Ureter (tissue), 1 donor: ENCODE measurements at regions not wholly inside any gene's neighbourhood (a gene's known extent, or its start where the extent isn't known, plus 50 kb on each side); places are given as distances from the start of the nearest gene placed in this dataset.
"Not testable (repeated sequence)": the region's sequence is repeated elsewhere in the genome, so short reads cannot be mapped to it uniquely, and the experiment has no call there.

Source experiments
- DNase-seq: peaks from one replicate; pipeline ENCODE4 v3.0.0-alpha.2; 2020; ENCODE audit warnings: low spot score
- donor health status: DM: yes; HTN: yes; CAD: no.

- no peak for DNase-seq
Observed at GRCh38 chr3:159860269-159861116, 128.1 kb upstream of the IL12A start.

GRCh38 chr3:159861369-159861987, 127.2 kb upstream of the IL12A start:
- no peak for DNase-seq

GRCh38 chr3:159865041-159865579, 123.5 kb upstream of the IL12A start:
- DNase-seq, result no peak

DNA sequence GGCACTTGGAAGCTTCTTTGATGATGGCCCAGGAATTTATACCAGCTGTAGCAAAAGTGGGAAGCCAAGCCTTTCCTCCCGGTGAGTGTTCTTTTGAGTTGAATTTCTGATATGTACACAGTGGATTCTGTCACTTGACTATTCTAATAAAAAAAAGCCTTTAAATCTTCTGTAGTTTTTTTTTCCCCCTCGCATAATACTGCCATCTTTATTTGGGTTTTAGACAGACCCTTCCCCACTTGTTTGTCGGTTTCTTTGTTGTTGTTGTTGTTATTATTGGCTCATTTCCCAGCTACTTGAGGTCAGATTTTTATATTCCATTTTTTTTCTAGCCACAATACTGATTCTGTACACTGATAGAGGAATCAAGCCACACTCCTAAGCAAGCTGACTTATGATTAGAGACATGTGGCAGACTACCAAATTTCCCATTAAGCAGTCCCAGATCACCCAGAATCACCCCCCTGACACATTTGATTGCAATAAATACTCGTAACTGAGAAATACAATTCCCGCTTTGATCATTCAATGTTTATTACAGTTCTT, 122.4 kb upstream of the IL12A start:
- no peak for DNase-seq

GRCh38 chr3:159867372-159867771, 121.3 kb upstream of the IL12A start:
- no peak for DNase-seq

DNA sequence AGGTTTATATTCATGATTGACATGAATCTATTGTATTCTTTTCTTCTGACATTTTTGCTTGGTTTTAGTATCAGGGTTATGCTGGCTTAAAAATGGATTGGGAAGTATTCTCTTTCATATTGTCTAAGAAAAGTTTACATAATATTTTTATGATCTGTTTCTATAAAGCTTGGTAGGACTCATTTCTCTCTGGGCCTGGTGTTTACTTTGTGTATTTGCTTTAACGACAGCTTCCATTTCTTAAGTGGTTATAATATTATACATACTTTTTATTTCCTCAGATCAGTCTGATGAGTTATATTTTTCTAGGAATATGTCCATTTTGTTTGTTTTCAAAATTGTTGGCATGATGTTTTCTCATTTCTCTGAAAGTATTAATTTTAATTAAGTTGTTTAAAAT, 117.9 kb upstream of the IL12A start:
- no peak for DNase-seq

DNA sequence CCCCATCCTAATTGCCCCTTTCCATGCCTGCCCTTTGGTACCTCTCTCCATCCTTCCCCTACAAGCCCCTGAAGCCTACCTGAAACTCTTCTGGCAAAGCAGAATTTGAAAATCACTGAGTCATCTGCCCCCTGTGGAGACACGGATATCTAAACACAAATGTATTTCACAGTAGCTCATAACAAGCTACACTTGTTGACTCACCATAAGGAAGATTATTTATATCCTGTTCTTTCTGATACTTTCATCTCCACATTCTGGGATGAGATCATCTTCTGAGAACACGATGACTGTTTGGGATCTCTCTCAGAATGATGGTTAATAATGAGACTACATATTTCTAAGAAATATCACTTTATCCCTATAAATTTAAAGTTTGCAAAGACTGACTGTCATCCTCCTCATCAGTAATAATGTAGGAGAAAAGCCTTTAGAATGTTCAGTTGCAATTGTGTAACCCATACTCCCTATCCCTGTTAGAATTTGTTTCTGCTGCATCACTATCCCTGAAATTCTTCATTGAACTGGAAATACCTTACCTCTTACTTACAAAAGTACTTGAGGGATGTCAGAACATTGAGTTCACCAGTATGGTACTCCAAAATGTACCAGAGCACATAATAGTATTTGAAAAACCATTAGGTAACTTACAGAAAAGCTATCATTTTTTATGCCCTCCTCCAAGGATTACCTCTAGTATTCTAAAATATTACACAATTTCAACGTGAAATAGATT, 116.1 kb upstream of the IL12A start:
- DNase-seq, result no peak

GRCh38 chr3:159875116-159875515, 113.5 kb upstream of the IL12A start:
- no peak for DNase-seq

DNA sequence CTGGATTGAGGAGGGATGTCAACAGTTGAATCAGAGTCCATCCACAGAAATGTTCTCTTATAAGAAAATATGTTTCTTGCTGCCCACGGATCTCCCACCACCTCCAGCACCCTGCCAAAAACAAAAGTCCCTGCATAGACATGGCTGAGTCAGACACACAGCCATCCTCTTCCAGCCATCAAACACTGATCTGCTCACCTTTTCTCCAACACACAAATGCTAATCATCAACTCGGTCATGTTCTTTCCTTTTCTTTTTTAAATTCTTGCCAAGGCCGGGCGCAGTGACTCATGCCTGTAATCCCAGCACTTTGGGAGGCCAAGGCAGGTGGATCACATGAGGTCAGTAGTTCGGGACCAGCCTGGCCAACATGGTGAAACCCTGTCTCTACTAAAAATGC, 110.7 kb upstream of the IL12A start:
- no peak for DNase-seq

- no peak for DNase-seq
Observed at GRCh38 chr3:159879146-159879545, 109.5 kb upstream of the IL12A start.

DNA sequence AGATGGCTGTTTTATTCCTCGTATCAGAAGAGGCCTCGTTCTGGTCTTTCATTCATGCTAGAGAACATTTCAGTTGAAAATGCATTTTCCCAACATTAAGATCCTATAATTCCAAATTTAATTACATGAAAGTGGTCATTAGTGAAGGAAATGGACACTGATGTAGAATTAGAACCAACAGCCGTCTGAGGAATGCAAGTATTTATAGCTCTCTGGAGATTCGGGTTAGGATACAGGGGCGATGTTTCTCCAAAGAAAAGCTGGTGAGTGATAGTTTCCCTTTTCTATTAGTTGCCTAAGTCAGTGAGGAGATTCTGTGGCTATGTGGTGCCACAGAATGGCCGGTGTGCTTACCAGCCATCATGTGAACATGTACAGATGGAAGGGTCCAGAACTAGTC, 109.0 kb upstream of the IL12A start:
- no peak for DNase-seq

DNA sequence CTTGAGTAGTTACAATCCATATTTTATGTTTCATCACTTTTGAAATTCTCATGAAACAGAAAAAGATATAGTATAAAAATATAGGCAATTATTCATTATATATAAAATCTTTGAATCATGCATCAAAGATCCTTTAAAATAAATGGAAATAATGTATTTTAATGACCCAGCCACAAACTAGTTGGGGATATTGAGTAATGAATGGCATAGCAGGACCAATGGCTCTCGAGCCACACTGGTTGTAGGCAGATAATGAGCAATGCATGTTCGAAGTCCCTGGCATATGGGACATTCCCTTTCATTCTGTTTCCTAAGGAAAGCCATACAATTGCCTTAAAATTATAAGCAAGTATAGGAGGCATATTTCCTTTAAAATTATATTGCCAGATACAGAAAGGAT, 107.4 kb upstream of the IL12A start:
- no peak for DNase-seq

- DNase-seq, result peak; percentile 75
Observed at GRCh38 chr3:159881828-159882309, 106.8 kb upstream of the IL12A start.

GRCh38 chr3:159882367-159882766, 106.3 kb upstream of the IL12A start:
- DNase-seq, result no peak

DNA sequence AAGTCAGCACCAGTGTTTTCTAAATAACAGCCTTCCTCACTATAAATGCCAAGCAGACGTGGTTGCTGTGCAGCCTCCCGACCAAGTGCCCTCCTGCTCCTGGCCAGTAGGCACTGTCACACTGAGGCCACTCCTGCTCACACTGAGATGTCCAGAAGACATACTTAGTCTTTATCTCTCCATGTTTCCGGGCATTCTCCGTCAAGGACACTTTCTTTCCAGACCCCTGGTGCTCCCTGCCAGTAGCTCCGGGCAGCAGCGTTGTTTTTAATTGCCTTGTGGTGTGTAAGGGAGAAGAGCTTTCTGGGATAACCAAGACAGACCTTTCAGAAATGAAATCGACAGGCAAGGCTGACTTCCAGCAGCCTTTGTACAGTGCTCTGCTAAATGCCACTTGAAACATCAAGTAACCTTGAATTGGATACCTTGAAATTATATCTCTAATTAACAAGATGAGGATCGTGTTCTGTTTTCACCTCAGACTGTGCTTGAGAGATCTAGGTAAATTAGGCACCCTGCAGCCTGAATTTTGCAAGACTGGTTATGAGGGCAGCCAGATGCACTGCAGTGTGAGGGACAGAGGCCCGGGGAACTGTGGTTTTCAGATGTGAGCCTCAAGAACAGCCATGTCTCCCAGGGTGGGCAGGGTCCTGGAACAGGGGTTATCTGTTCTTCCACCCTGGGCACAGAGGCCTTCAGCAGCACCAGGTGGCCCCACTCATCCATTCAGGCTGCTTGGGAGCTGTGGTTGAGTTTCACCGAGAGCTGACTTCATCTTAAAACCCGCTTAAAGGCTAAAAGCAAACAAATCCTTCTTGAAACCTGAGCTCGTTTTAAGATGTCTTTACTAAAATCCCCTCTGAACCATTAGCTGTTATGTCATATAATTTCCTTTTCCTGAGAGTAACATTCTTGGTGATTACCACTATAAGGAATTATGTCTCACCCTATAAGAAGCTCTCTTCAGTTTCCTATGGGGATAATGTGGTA, 105.5 kb upstream of the IL12A start:
- no peak for DNase-seq

DNA sequence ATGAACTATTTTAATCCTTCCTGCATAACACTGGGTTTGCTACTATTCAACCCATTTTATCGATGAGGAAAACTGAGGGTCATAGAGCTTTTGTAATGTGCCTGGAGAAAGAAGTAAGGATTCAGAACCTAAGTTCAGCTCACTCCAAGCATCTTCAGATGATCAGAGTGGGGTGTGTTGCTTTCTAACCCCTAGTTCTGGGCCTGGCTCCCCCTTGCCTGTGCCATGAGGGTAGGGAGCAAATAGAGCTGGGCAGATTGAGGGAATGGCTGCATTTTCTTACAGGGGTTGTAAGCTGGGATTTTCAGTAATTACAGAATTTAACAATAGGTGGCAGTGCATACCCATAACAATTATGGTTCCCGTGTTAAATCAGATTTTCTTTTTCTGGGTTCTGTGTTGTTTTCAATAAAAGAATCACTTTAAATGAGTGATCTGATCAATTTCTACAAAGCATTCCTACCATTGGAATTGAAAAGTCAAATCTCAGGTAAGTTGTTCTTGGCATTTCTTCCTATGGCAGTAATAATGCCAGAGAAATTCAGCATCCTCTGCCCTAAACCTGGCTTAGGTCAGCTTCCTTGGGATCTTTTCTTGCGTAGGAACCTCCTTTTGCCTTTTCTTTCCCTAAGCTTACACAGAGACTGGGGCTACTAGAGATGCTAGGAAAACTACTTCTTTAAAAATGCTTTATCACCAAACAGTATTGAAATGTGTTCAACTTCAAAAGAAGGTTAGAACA, 103.8 kb upstream of the IL12A start:
- no peak for DNase-seq

DNA sequence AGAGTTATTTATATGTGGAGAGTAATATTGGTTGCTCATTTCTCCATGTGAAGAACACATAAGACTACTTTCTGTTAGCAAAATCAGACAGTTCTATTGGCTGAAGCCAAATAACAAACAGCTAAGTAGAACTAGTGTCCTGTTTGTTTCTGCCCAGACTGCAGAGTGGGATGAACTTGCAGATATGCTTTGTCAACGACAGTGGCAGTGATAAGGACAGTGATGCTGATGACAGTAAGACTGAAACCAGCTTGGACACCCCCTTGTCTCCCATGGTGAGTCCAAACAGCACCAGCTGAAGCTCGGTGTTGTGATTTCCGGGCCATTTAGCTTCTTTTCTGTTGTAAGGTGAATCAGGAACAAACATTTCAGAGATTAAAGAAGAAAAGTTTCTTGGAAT, 102.6 kb upstream of the IL12A start:
- no peak for DNase-seq

- DNase-seq, result not testable (repeated sequence)
Observed at GRCh38 chr3:159886530-159886929, 102.1 kb upstream of the IL12A start.

DNA sequence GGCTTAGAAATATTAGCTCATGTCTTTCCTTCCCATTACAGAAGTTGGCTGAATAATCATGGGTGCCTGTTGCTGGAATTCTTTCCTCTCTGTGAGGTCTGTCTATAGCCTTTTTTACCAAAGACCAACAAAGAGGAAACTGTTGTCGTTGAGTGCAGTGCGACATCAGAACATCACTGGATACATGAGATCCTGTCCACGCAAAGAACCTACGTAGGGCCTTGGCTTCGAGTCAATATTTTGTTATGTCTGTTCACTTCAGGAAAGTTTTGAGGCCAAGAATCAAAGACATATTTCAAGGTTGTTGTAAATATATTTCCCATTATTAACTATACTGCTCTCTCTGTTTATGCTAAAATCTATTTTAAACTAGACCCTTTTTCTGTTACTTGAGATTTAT, 101.5 kb upstream of the IL12A start:
- no peak for DNase-seq

DNA sequence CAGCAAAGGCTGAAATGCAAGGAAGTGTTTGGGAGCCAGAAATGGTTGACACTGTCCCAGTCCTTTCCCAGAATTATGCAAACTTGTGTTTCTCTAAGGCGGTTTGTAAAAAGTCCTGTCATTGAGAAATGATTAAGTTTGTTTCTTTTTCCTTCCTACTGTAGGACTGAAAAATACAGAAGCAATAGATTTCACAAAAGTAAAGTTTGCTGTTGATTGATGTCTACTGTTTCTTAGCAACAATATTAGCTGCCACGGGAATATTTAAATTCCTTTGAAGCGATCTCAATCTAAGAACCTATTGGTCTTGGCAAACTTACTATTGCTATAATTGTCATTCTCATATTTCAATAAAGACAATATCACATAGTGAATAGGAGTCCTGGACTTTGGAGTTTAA, 100.7 kb upstream of the IL12A start:
- no peak for DNase-seq
